HG03442 (cell line): ENCODE measurements at regions not wholly inside any gene's neighbourhood (a gene's known extent, or its start where the extent isn't known, plus 50 kb on each side); places are given as distances from the start of the nearest gene placed in this dataset.
A peak's percentile ranks its signal among the peaks of the same experiment; 100 is the strongest.

Source experiments
- ATAC-seq: cut with Tn5 transposase; IDR thresholded peaks from one replicate; pipeline ENCODE4 v1.9.1; 2021; ENCODE audit warnings: mild to moderate bottlenecking, moderate library complexity; ENCODE audit not compliant: unreplicated experiment

GRCh38 chr3:116842254-116842957 lies 132.8 kb downstream of the TUSC7 start:
- no peak for ATAC-seq

GRCh38 chr3:116848248-116848829 lies 138.8 kb downstream of the TUSC7 start:
- ATAC-seq, result no peak

- ATAC-seq, result no peak
Measured at GRCh38 chr3:116849261-116849688, 139.7 kb downstream of the TUSC7 start.

GRCh38 chr3:116852803-116853202 lies 143.2 kb downstream of the TUSC7 start:
- no peak for ATAC-seq

GRCh38 chr3:116863270-116863770 lies 153.7 kb downstream of the TUSC7 start:
- no peak for ATAC-seq

GRCh38 chr3:116863822-116864589 lies 154.4 kb downstream of the TUSC7 start:
- no peak for ATAC-seq

GRCh38 chr3:116864590-116864927 lies 155.0 kb downstream of the TUSC7 start:
- no peak for ATAC-seq

GRCh38 chr3:116870379-116870778 lies 160.8 kb downstream of the TUSC7 start:
- no peak for ATAC-seq

GRCh38 chr3:116871905-116872304 lies 162.3 kb downstream of the TUSC7 start:
- ATAC-seq, result no peak

- ATAC-seq, result no peak
Measured at GRCh38 chr3:116872688-116873087, 163.1 kb downstream of the TUSC7 start.

- ATAC-seq, result no peak
Measured at GRCh38 chr3:116873142-116873541, 163.6 kb downstream of the TUSC7 start.

GRCh38 chr3:116877968-116878367 lies 168.4 kb downstream of the TUSC7 start:
- ATAC-seq, result peak; percentile 95

- peak; percentile 93 for ATAC-seq
Measured at GRCh38 chr3:116886202-116886893, 176.8 kb downstream of the TUSC7 start.

GRCh38 chr3:116896116-116896515 lies 186.5 kb downstream of the TUSC7 start:
- ATAC-seq, result no peak

GRCh38 chr3:116897382-116897781 lies 187.8 kb downstream of the TUSC7 start:
- ATAC-seq, result no peak

GRCh38 chr3:116899253-116899652 lies 189.7 kb downstream of the TUSC7 start:
- ATAC-seq, result no peak

- ATAC-seq, result no peak
Measured at GRCh38 chr3:116905334-116905733, 195.8 kb downstream of the TUSC7 start.

- no peak for ATAC-seq
Measured at GRCh38 chr3:116905794-116906193, 196.2 kb downstream of the TUSC7 start.

GRCh38 chr3:116912116-116912515 lies 202.5 kb downstream of the TUSC7 start:
- ATAC-seq, result no peak

- no peak for ATAC-seq
Measured at GRCh38 chr3:116914004-116914403, 204.4 kb downstream of the TUSC7 start.

- ATAC-seq, result no peak
Measured at GRCh38 chr3:116916836-116917235, 207.3 kb downstream of the TUSC7 start.
